GM12878 (cell line): ENCODE measurements at regions not wholly inside any gene's neighbourhood (a gene's known extent, or its start where the extent isn't known, plus 50 kb on each side); places are given as distances from the start of the nearest gene placed in this dataset.

Source experiments
- ATAC-seq: fragments of 200-7000 bp; cut with Tn5 transposase; 3 replicates; pipeline ENCODE4 v1.9.1; 2020; ENCODE audit warnings: mild to moderate bottlenecking, moderate library complexity
- BruUV-seq: library from RNA; stranded (reverse); fragments of 400-500 nt; replicated peaks from 2 replicates; lab custom pipeline; 2021; lab: Mats Ljungman, UMichigan
- CTCF ChIA-PET: fragments of 300-600 bp; sonication (Branson Sonifier 250); formaldehyde crosslinking; extraction: SDS; loops from one replicate; lab custom pipeline; 2021; ENCODE audit warnings: inconsistent platforms; lab: Yijun Ruan, JAX
- POLR2A ChIA-PET: fragments of 350-600 bp; formaldehyde crosslinking; extraction: SDS; loops from one replicate; lab custom pipeline; 2021; ENCODE audit warnings: inconsistent platforms; lab: Charles Lee
- RAD21 ChIA-PET: fragments of 300-600 bp; sonication (Branson Sonifier 250); formaldehyde crosslinking; loops from one replicate; lab custom pipeline; 2023; ENCODE audit warnings: antibody characterized with exemption; ENCODE audit not compliant: unreplicated experiment; lab: Charles Lee
- SMC1A ChIA-PET: fragments of 300-600 bp; sonication (Branson Sonifier 250); formaldehyde crosslinking; loops from one replicate; lab custom pipeline; 2023; ENCODE audit not compliant: unreplicated experiment, uncharacterized antibody; lab: Charles Lee
- DNase-seq: peaks from one replicate; pipeline ENCODE4 v3.0.0-alpha.2; 2011; ENCODE audit warnings: low read depth, low spot score
- FAIRE-seq: peaks from 3 replicates; lab custom pipeline; 2011; peaks lifted over from hg19 to GRCh38; lab: Jason Lieb, UNC
- H2AFZ ChIP-seq: 2 replicates; pipeline ENCODE4 v1.6.0; 2011; ENCODE audit warnings: low read depth, low read length, control low read depth; ENCODE audit not compliant: control insufficient read depth
- H3K27ac ChIP-seq: 2 replicates; pipeline ENCODE4 v1.5.1; 2011; ENCODE audit warnings: control low read depth; ENCODE audit not compliant: control insufficient read depth, insufficient read depth
- H3K27me3 ChIP-seq, 2 experiments: replicated peaks in 1 of 2; 2 replicates each; pipeline versions ENCODE4 v1.6.0 to v1.6.1; 2011; ENCODE audit warnings: low read length in 1 of 2; ENCODE audit not compliant: control insufficient read depth in 2 of 2, insufficient read depth in 2 of 2
- H3K36me3 ChIP-seq, 2 experiments: 2 replicates each; pipeline ENCODE4 v1.5.1; 2011; ENCODE audit warnings: low read length in 1 of 2; ENCODE audit not compliant: control insufficient read depth in 2 of 2, insufficient read depth in 2 of 2
- H3K4me1 ChIP-seq: 2 replicates; pipeline ENCODE4 v1.6.1; 2011; ENCODE audit warnings: mild to moderate bottlenecking, low read length, moderate library complexity, mixed read lengths; ENCODE audit not compliant: control insufficient read depth, insufficient read depth
- H3K4me2 ChIP-seq: 2 replicates; pipeline ENCODE4 v1.6.0; 2011; ENCODE audit warnings: control low read depth; ENCODE audit not compliant: control insufficient read depth, insufficient read depth
- H3K4me3 ChIP-seq: fragments of 200-600 bp; sonication (generic); 2 replicates; pipeline ENCODE4 v1.5.1; 2016
- H3K79me2 ChIP-seq: 2 replicates; pipeline ENCODE4 v1.6.0; 2011; ENCODE audit warnings: low read length; ENCODE audit not compliant: control insufficient read depth, insufficient read depth
- H3K9ac ChIP-seq: 2 replicates; pipeline ENCODE4 v1.8.0; 2011; ENCODE audit warnings: low read length, control low read depth, mixed read lengths; ENCODE audit not compliant: control insufficient read depth, insufficient read depth
- H3K9me3 ChIP-seq: replicated peaks from 3 replicates; pipeline ENCODE4 v1.5.1; 2011; ENCODE audit warnings: mild to moderate bottlenecking, low read length; ENCODE audit not compliant: control insufficient read depth, insufficient read depth
- H4K20me1 ChIP-seq: 2 replicates; pipeline ENCODE4 v1.6.0; 2011; ENCODE audit not compliant: control insufficient read depth, insufficient read depth
- ATF7 ChIP-seq: fragments of 450-650 bp; IDR thresholded peaks from 2 replicates; pipeline ENCODE4 v1.6.1; 2016; ENCODE audit warnings: low read depth, mild to moderate bottlenecking
- BACH1 ChIP-seq: fragments of 450-650 bp; IDR thresholded peaks from 2 replicates; pipeline ENCODE4 v1.6.1; 2017; ENCODE audit warnings: mild to moderate bottlenecking, borderline replicate concordance
- CEBPZ ChIP-seq: fragments of 150-350 bp; IDR thresholded peaks from 2 replicates; pipeline ENCODE4 v1.6.1; 2016; ENCODE audit warnings: low read depth, low read length
- CTCF ChIP-seq, 3 experiments: IDR thresholded peaks in 2 of 3; conservative IDR thresholded peaks in 1 of 3; 2 replicates each; pipeline ENCODE4 v1.5.1; 2011; ENCODE audit warnings: low read depth in 3 of 3, low read length in 3 of 3, mild to moderate bottlenecking in 3 of 3, control low read depth in 2 of 3, moderate library complexity in 2 of 3, inconsistent platforms in 1 of 3, mixed read lengths in 1 of 3; ENCODE audit not compliant: control insufficient read depth in 2 of 3, insufficient read depth in 1 of 3; ENCODE audit errors: extremely low read depth in 1 of 3
- EZH2 ChIP-seq: IDR thresholded peaks from 2 replicates; pipeline ENCODE4 v1.6.1; 2012; ENCODE audit warnings: low read depth, mild to moderate bottlenecking, control low read depth, inconsistent platforms, low read length, borderline replicate concordance; ENCODE audit not compliant: control insufficient read depth
- MEF2A ChIP-seq: IDR thresholded peaks from 2 replicates; pipeline ENCODE4 v1.6.1; 2011; ENCODE audit warnings: low read depth, mild to moderate bottlenecking, low read length, moderate library complexity; ENCODE audit not compliant: insufficient read depth
- NR2C2 ChIP-seq: IDR thresholded peaks from 2 replicates; pipeline ENCODE4 v1.6.1; 2011; ENCODE audit warnings: borderline replicate concordance, low read depth; ENCODE audit not compliant: control insufficient read depth, insufficient read length
- RFX5 ChIP-seq: IDR thresholded peaks from 2 replicates; pipeline ENCODE4 v1.6.1; 2011; ENCODE audit warnings: low read depth, low read length, improper control_type of control experiment
- SIN3A ChIP-seq: IDR thresholded peaks from 2 replicates; pipeline ENCODE4 v1.6.1; 2012; ENCODE audit warnings: low read depth, low read length, improper control_type of control experiment
- SPI1 ChIP-seq: IDR thresholded peaks from 2 replicates; pipeline ENCODE4 v1.6.1; 2011; ENCODE audit warnings: low read depth, mild to moderate bottlenecking, low read length, moderate library complexity, borderline replicate concordance; ENCODE audit not compliant: insufficient read depth
- STAT3 ChIP-seq: IDR thresholded peaks from 2 replicates; pipeline ENCODE4 v1.6.1; 2011; ENCODE audit warnings: low read depth, low read length, improper control_type of control experiment
- TARDBP ChIP-seq: IDR thresholded peaks from 2 replicates; pipeline ENCODE4 v1.6.1; 2016; ENCODE audit warnings: borderline replicate concordance
- TCF7 ChIP-seq: IDR thresholded peaks from 2 replicates; pipeline ENCODE4 v1.6.1; 2014; ENCODE audit warnings: antibody characterized with exemption, borderline replicate concordance
- ZBTB33 ChIP-seq: fragments of 450-650 bp; IDR thresholded peaks from 2 replicates; pipeline ENCODE4 v1.6.1; 2017; ENCODE audit warnings: mild to moderate bottlenecking
- ZNF207 ChIP-seq: fragments of 450-650 bp; IDR thresholded peaks from 2 replicates; pipeline ENCODE4 v1.6.1; 2014; ENCODE audit warnings: antibody characterized with exemption, mild to moderate bottlenecking, borderline replicate concordance
- WGBS: methylation state at CpG from one replicate; pipeline ENCODE4 v1.1.6; 2016; ENCODE audit warnings: low lambda C conversion rate; ENCODE audit not compliant: insufficient replicate concordance, insufficient coverage; ENCODE audit errors: missing lambda C conversion rate; 5-methylcytosine and 5-hydroxymethylcytosine counted together
- in situ Hi-C: fragments of 300-500 bp; cut with MboI; formaldehyde crosslinking; loops from 9 replicates; pipeline ENCODE4 v1.14.3; 2018; ENCODE audit warnings: mixed read lengths
- intact Hi-C: fragments of 100-400 bp; cut with micrococcal nuclease; formaldehyde crosslinking; loops from one replicate; pipeline ENCODE4 v1.14.2; 2022; ENCODE audit not compliant: unreplicated experiment

GRCh38 chr15:37377428-37377827 is 277.1 kb upstream of the MEIS2 start:
- WGBS, result 38% methylated on average over 2 of the region's 2 CpGs
- CTCF ChIA-PET, result no interaction called here
- SMC1A ChIA-PET, result no interaction called here
- H2AFZ ChIP-seq, result no peak overlapping the region
- RAD21 ChIA-PET, result no interaction called here
- no peak for DNase-seq
- H3K9me3 ChIP-seq, result no peaks in the 10 kb centered on the region
- no peak for ATAC-seq
- POLR2A ChIA-PET, result no interaction called here
- intact Hi-C loops (no loop called here), in situ Hi-C loops (no loop called here)
- no peaks in the 10 kb centered on the region for H3K27me3 ChIP-seq
- no peak overlapping the region for H3K9ac ChIP-seq
- no peaks in the 10 kb centered on the region for H4K20me1 ChIP-seq
- no peaks in the 10 kb centered on the region for H3K79me2 ChIP-seq
- H3K36me3 ChIP-seq, result no peaks in the 10 kb centered on the region
- BruUV-seq, result no TSS peak
- no peak overlapping the region for H3K4me2 ChIP-seq
- no peak overlapping the region for H3K27ac ChIP-seq
- no peak for FAIRE-seq
- no peaks in the 10 kb centered on the region for H3K4me1 ChIP-seq
- no peak overlapping the region for H3K4me3 ChIP-seq
- TF ChIP-seq TARDBP (no peak), SPI1 (no peak), EZH2 (no peak), BACH1 (no peak), MEF2A (no peak), NR2C2 (no peak), STAT3 (no peak), ATF7 (no peak), SIN3A (no peak), CTCF (IDR thresholded peaks at IDR 0.05 in 2 of 3, conservative IDR thresholded peaks at IDR 0.05 in 1 of 3; ENCODE audit: control insufficient read depth in 2 of 3, extremely low read depth in 1 of 3, insufficient read depth in 1 of 3, low read depth in 3 of 3, low read length in 3 of 3) (no peak), ZNF207 (no peak), CEBPZ (no peak), ZBTB33 (no peak), TCF7 (no peak), RFX5 (no peak)
